HFFc6 (cell line): ENCODE measurements at regions not wholly inside any gene's neighbourhood (a gene's known extent, or its start where the extent isn't known, plus 50 kb on each side); places are given as distances from the start of the nearest gene placed in this dataset.

ENCODE experiments used
- DNase-seq: peaks from one replicate; pipeline ENCODE4 v3.0.0-alpha.2; 2018
- H3K27ac Mint-ChIP-seq: 2 replicates; pipeline ENCODE4 v1.8.0; 2020; ENCODE audit warnings: mild to moderate bottlenecking, mixed read lengths
- H3K27me3 Mint-ChIP-seq: 2 replicates; pipeline ENCODE4 v1.8.0; 2021; ENCODE audit warnings: mild to moderate bottlenecking, moderate library complexity, mixed read lengths; ENCODE audit not compliant: insufficient read depth
- H3K36me3 Mint-ChIP-seq: 2 replicates; pipeline ENCODE4 v1.8.0; 2021; ENCODE audit warnings: low read depth, mixed read lengths
- H3K4me1 Mint-ChIP-seq: 2 replicates; pipeline ENCODE4 v1.8.0; 2020; ENCODE audit warnings: low read depth, mixed read lengths
- H3K4me3 Mint-ChIP-seq: 2 replicates; pipeline ENCODE4 v1.8.0; 2020; ENCODE audit warnings: mild to moderate bottlenecking, moderate library complexity, mixed read lengths
- H3K9me3 Mint-ChIP-seq: 2 replicates; pipeline ENCODE4 v1.8.0; 2020; ENCODE audit warnings: mild to moderate bottlenecking, mixed read lengths
- CTCF ChIP-seq: fragments of 200-600 bp; sonication (generic); IDR thresholded peaks from 2 replicates; pipeline ENCODE4 v1.5.0; 2021; ENCODE audit warnings: antibody characterized with exemption, mild to moderate bottlenecking

DNA sequence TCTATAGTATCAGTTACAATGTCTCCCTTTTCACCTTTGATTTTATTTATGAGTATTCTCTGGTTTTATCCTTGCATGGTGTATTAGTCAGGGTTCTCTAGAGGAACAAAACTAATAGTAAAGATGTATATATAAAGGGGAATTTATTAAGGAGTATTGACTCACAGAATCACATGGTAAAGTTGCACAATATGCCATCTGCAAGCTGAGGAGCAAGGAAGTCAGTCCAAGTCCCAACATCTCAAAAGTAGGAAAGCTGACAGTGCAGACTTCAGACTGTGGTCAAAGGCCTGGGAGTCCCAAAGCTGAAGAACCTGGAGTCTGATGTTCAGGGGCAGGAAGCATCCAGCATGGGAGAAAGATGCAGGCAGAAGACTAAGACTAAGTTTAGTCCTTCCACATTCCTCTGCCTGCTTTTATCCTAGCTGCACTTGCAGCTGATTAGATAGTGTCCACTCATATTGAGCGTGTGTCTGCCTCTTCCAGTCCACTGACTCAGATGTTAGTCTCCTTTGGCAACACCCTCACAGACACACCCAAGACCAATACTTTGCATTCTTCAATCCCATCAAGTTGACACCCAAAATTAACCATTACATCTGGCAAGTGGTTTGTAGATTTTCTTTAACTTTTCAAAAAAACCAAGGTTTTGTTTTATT, 308.0 kb upstream of the LMO3 start:
- no peaks in the 10 kb centered on the region; the same call in 1 of the 2 replicates for H3K36me3 Mint-ChIP-seq

DNA sequence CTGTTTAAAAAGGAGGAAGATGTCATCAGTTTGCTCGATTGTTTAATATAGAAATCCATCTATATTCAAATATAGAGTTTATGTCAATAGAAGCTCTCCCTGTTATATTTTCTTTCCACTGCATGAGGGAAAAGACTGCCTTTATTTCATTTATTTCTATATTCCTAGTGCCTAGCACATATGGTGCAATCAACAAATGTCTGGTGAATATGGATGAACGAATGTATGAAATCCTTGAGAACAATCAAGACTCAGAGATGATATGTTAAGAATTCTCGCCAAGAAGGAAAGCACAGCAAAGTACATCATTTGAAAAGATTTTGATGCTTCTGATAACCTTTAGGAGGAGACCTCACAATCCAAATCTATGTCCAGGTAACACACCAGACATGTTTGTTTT, 296.0 kb upstream of the LMO3 start:
- no peak overlapping the region for H3K27ac Mint-ChIP-seq
- no peak overlapping the region for H3K4me3 Mint-ChIP-seq
- H3K4me1 Mint-ChIP-seq, result no peaks in the 10 kb centered on the region
- no peak for DNase-seq
- H3K36me3 Mint-ChIP-seq, result no peaks in the 10 kb centered on the region
- H3K27me3 Mint-ChIP-seq, result no peaks in the 10 kb centered on the region
- TF ChIP-seq CTCF, result no peak
- H3K9me3 Mint-ChIP-seq, result peaks cover 38% of the 10 kb centered on the region

More for the DNA sequence above, 308.0 kb upstream of the LMO3 start:
- no peak for DNase-seq
- H3K4me1 Mint-ChIP-seq, result no peaks in the 10 kb centered on the region
- no peak for TF ChIP-seq CTCF
- H3K27ac Mint-ChIP-seq, result no peak overlapping the region
- no peaks in the 10 kb centered on the region for H3K27me3 Mint-ChIP-seq
- peaks cover 53% of the 10 kb centered on the region for H3K9me3 Mint-ChIP-seq
- no peak overlapping the region for H3K4me3 Mint-ChIP-seq

DNA sequence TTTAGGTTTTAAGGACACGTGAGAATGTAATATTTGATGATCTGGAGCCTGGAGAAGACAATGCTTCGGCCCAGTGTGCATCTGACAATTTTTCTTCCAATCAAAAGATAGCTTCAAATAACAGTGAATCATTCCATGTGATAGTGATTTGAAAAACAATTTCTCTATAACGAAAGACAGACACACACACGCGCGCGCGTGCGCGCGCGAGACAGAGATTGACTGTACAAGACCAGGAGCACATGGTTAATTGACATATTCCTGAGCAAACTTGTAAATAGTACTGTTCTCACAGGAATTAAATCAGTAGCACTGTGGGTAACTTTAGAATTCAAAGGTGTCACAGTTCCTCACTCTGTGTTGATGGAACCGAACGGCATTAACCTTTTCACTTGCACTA, 287.5 kb upstream of the LMO3 start:
- no peaks in the 10 kb centered on the region for H3K4me1 Mint-ChIP-seq
- H3K36me3 Mint-ChIP-seq, result no peaks in the 10 kb centered on the region
- no peaks in the 10 kb centered on the region for H3K27me3 Mint-ChIP-seq
- H3K4me3 Mint-ChIP-seq, result no peak overlapping the region
- H3K9me3 Mint-ChIP-seq, result peaks cover 6% of the 10 kb centered on the region; the same call in 1 of the 2 replicates
- DNase-seq, result no peak
- H3K27ac Mint-ChIP-seq, result no peak overlapping the region
- TF ChIP-seq CTCF, result no peak

DNA sequence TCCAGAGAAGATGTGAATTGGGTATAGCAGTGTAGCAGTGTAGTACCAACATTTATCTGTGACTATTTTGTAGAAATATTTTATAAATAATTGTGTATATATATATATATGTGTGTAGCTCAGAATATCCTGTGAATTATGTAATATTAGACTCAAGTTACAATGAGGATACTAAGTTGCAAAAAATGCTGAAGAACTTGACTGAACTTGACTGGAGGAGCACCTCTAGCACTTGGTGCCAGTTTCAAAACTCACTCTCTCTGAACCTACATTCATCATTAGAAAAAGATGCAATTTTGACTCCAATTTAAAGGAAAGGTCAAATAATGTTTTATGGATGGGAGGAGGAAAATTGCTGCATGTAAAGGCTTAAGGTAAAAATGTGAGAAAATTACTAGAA, 285.7 kb upstream of the LMO3 start:
- no peaks in the 10 kb centered on the region for H3K36me3 Mint-ChIP-seq
- no peak for DNase-seq

GRCh38 chr12:16884819-16885218, 278.9 kb upstream of the LMO3 start:
- no peaks in the 10 kb centered on the region for H3K27me3 Mint-ChIP-seq
- DNase-seq, result no peak

More for the DNA sequence above, 285.7 kb upstream of the LMO3 start:
- no peak overlapping the region for H3K4me3 Mint-ChIP-seq
- no peaks in the 10 kb centered on the region for H3K4me1 Mint-ChIP-seq
- TF ChIP-seq CTCF, result no peak
- no peak overlapping the region for H3K27ac Mint-ChIP-seq
- peaks cover 20% of the 10 kb centered on the region for H3K9me3 Mint-ChIP-seq
- H3K27me3 Mint-ChIP-seq, result no peaks in the 10 kb centered on the region

More at GRCh38 chr12:16884819-16885218, 278.9 kb upstream of the LMO3 start:
- Mint-ChIP-seq H3K27ac (no peak overlapping the region), H3K36me3 (no peaks in the 10 kb centered on the region), H3K4me3 (no peak overlapping the region), H3K9me3 (peaks cover 33% of the 10 kb centered on the region), H3K4me1 (no peaks in the 10 kb centered on the region)
- TF ChIP-seq CTCF, result no peak
